ENCODE measurements at regions not wholly inside any gene's neighbourhood (a gene's known extent, or its start where the extent isn't known, plus 50 kb on each side); places are given as distances from the start of the nearest gene placed in this dataset.

GRCh38 chr9:80091526-80091925 is 519.8 kb downstream of the TLE4 start:
- DNase-seq = no peak

- DNase-seq = no peak
Measured at GRCh38 chr9:80090317-80090716, 518.6 kb downstream of the TLE4 start.

- DNase-seq = no peak
Measured at GRCh38 chr9:80086822-80087345, 515.1 kb downstream of the TLE4 start.

- no peak for DNase-seq
Measured at GRCh38 chr9:80086386-80086785, 514.6 kb downstream of the TLE4 start.

- DNase-seq = no peak
Measured at GRCh38 chr9:80085668-80086067, 513.9 kb downstream of the TLE4 start.

GRCh38 chr9:80082213-80082612 is 510.4 kb downstream of the TLE4 start:
- no peak for DNase-seq

GRCh38 chr9:80078826-80079225 is 507.1 kb downstream of the TLE4 start:
- DNase-seq = no peak

- DNase-seq = no peak
Measured at GRCh38 chr9:80077059-80077458, 505.3 kb downstream of the TLE4 start.

- DNase-seq = no peak
Measured at GRCh38 chr9:80076162-80076561, 504.4 kb downstream of the TLE4 start.

GRCh38 chr9:80074439-80074838 is 502.7 kb downstream of the TLE4 start:
- no peak for DNase-seq

- DNase-seq = no peak
Measured at GRCh38 chr9:80072451-80072850, 500.7 kb downstream of the TLE4 start.

GRCh38 chr9:80070071-80070742 is 498.4 kb downstream of the TLE4 start:
- DNase-seq = no peak

GRCh38 chr9:80066931-80067330 is 495.2 kb downstream of the TLE4 start:
- no peak for DNase-seq

- DNase-seq = no peak
Measured at GRCh38 chr9:80062567-80062966, 490.8 kb downstream of the TLE4 start.

- DNase-seq = no peak
Measured at GRCh38 chr9:80061940-80062339, 490.2 kb downstream of the TLE4 start.

- no peak for DNase-seq
Measured at GRCh38 chr9:80061096-80061495, 489.3 kb downstream of the TLE4 start.

- DNase-seq = no peak
Measured at GRCh38 chr9:80059979-80060378, 488.2 kb downstream of the TLE4 start.

GRCh38 chr9:80059191-80059590 is 487.4 kb downstream of the TLE4 start:
- DNase-seq = no peak

GRCh38 chr9:80052830-80053229 is 481.1 kb downstream of the TLE4 start:
- DNase-seq = no peak

GRCh38 chr9:80049096-80049782 is 477.5 kb downstream of the TLE4 start:
- DNase-seq = no peak

GRCh38 chr9:80046481-80046880 is 474.7 kb downstream of the TLE4 start:
- DNase-seq = no peak

- DNase-seq = no peak
Measured at GRCh38 chr9:80041821-80042220, 470.1 kb downstream of the TLE4 start.

- no peak for DNase-seq
Measured at GRCh38 chr9:80040457-80040856, 468.7 kb downstream of the TLE4 start.

GRCh38 chr9:80030801-80031200 is 459.0 kb downstream of the TLE4 start:
- DNase-seq = no peak
